Fibroblast of pulmonary artery (primary cell): ENCODE measurements at regions not wholly inside any gene's neighbourhood (a gene's known extent, or its start where the extent isn't known, plus 50 kb on each side); places are given as distances from the start of the nearest gene placed in this dataset.

ENCODE experiments used
- DNase-seq: peaks from one replicate; pipeline ENCODE4 v3.0.0-alpha.2; 2010; ENCODE audit warnings: low read depth
- H3K4me3 ChIP-seq: replicated peaks from 2 replicates; pipeline ENCODE4 v1.5.1; 2011; ENCODE audit warnings: low read depth, mild to moderate bottlenecking, control low read depth, low read length, moderate library complexity
- CTCF ChIP-seq: IDR thresholded peaks from 2 replicates; pipeline ENCODE4 v1.5.1; 2011; ENCODE audit warnings: mild to moderate bottlenecking, control low read depth, low read length, inconsistent platforms; ENCODE audit errors: missing control alignments

- DNase-seq: peak; percentile 36
- TF ChIP-seq CTCF: no peak
- H3K4me3 ChIP-seq: no peak overlapping the region
These were observed 273.3 kb upstream of the ANKRD55 start for GRCh38 chr5:56506211-56506965.

DNA sequence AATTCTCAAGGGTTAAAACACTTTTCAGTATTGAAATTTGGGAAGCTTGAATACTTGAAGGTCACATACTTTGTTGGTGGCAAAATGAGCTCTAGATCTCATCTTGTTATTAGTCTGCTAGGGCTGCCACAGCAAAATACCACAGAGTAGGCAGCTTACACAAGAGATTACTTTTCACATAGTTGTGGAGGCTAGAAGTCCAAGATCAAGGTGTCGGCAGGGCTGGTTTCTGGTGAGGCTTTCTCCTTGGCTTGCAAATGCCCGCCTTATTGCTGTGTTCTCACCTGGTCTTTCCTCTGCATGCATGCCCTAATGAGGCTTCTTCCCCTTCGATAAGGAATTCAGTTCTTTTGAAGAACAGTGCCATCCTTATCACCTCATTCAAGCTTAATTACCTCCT lies 270.8 kb upstream of the ANKRD55 start:
- H3K4me3 ChIP-seq: no peak overlapping the region
- DNase-seq: no peak
- no peak for TF ChIP-seq CTCF

DNA sequence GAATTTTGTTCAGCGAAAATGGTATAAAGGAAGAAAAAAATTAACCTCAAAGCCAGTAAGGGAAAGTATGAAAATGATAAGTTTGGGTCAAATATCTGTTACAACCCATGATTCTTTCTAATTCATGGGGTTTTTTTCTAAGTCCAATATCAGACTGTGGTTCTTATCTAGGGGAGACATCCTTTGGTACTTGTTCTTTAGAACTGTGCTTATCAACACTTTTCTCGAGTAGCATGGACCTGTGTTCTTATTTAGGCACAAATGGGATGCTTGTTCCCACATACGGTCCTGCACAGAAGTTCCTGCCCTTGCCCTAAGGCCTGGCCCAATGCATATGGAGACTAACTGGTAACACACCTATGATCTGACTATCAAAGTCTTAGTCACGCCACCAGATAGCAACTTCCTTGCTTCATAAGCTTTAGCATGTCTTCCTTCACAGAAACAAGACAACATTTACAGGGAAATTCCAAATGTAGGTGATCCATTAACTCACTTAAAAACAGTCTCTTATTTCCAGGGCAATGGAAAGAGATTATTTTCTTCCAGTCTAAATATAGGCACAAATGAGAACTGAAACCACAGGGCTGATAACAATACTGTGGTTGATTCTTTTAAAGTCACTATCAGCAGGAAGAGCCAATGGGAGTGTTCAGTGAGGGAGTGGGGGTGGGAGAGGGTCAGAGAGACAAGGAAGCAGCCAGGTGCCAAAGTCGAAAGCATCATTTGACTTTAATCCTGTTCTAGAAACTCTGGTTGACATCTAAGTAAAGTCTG lies 268.8 kb upstream of the ANKRD55 start:
- TF ChIP-seq CTCF: no peak
- DNase-seq: no peak
- no peak overlapping the region for H3K4me3 ChIP-seq

- TF ChIP-seq CTCF: no peak
- no peak for DNase-seq
- H3K4me3 ChIP-seq: no peak overlapping the region
These were observed 266.8 kb upstream of the ANKRD55 start for GRCh38 chr5:56499901-56500300.

- no peak for TF ChIP-seq CTCF
- DNase-seq: no peak
These were observed 266.4 kb upstream of the ANKRD55 start for GRCh38 chr5:56499491-56499890.

GRCh38 chr5:56498759-56499395 lies 265.7 kb upstream of the ANKRD55 start:
- DNase-seq: no peak
- TF ChIP-seq CTCF: no peak

More at GRCh38 chr5:56499491-56499890, 266.4 kb upstream of the ANKRD55 start:
- H3K4me3 ChIP-seq: no peak overlapping the region

More at GRCh38 chr5:56498759-56499395, 265.7 kb upstream of the ANKRD55 start:
- H3K4me3 ChIP-seq: no peak overlapping the region
